ENCODE measurements at regions not wholly inside any gene's neighbourhood (a gene's known extent, or its start where the extent isn't known, plus 50 kb on each side); places are given as distances from the start of the nearest gene placed in this dataset.

DNA sequence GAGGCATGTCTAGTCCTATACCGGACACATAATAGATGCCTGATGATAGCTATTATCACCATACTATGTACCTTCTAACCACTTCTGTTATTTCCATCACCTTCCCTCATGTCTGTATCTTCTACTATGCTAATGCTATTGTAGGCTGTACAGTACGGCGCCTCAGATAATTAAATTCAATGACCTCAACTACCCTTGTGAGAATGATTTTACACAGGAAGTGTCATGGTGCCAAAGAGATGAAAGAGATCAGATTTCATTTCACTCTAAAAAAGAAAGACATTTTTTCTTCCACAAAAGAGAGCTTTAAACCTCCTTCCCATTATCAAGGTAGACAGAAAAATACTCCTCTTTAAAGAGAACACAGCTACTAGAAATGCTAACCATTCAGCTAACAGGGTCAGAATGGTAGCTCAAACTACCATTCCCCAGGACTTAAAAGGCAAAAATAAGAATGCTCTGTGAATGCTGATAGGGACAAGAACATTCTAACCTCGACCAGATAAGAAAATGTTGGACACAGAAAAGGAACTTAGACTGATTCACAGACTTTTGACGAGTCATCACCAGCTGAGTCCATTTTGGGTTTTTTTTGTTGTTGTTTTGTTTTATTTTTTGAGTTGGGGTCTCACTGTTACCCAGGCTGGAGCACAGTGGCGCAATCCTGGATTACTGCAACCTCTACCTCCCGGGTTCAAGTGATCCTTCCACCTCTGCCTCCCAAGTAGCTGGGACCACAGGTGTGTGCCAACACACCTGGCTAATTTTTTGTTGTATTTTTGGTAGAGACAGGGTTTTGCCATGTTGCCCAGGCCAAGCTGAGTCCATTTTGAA is 99.2 kb upstream of the RAPGEF2 start:
- H3K27me3 Mint-ChIP-seq (ENCODE audit: unreplicated experiment), result no peaks in the 10 kb centered on the region
- no peak overlapping the region for H3K4me3 Mint-ChIP-seq (ENCODE audit: unreplicated experiment)

DNA sequence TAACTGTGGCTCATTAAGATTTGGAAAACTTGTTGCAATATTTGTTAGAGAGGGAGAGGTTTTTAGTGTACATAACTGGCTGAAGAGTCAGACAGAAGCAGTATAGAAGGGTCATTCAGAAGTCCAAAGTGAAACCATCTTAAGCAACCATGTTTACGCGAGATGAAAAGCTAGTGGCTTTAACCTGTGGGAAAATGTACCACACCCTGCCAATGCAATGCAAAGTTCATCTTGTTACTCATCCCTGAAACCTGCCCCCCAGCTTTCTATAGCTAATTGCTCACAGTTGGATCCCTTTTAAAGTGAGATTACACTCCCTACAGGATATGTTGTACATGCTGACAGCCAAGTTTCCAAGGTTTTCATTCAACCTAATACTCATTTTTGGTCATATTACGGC is 96.7 kb upstream of the RAPGEF2 start:
- H3K27ac Mint-ChIP-seq (ENCODE audit: unreplicated experiment), result no peak overlapping the region
- TF ChIP-seq, protein P1, sequence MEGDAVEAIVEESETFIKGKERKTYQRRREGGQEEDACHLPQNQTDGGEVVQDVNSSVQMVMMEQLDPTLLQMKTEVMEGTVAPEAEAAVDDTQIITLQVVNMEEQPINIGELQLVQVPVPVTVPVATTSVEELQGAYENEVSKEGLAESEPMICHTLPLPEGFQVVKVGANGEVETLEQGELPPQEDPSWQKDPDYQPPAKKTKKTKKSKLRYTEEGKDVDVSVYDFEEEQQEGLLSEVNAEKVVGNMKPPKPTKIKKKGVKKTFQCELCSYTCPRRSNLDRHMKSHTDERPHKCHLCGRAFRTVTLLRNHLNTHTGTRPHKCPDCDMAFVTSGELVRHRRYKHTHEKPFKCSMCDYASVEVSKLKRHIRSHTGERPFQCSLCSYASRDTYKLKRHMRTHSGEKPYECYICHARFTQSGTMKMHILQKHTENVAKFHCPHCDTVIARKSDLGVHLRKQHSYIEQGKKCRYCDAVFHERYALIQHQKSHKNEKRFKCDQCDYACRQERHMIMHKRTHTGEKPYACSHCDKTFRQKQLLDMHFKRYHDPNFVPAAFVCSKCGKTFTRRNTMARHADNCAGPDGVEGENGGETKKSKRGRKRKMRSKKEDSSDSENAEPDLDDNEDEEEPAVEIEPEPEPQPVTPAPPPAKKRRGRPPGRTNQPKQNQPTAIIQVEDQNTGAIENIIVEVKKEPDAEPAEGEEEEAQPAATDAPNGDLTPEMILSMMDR (IDR thresholded peaks at IDR 0.05), result no peak
- H3K4me3 Mint-ChIP-seq (ENCODE audit: unreplicated experiment), result no peak overlapping the region
- peaks cover 13% of the 10 kb centered on the region for H3K4me1 Mint-ChIP-seq (ENCODE audit: unreplicated experiment)
- peaks cover 4% of the 10 kb centered on the region for H3K9me3 Mint-ChIP-seq (ENCODE audit: unreplicated experiment)
- no peak for DNase-seq (ENCODE audit: extremely low spot score, unreplicated experiment)
- no peaks in the 10 kb centered on the region for H3K36me3 Mint-ChIP-seq (ENCODE audit: unreplicated experiment)
- H3K27me3 Mint-ChIP-seq (ENCODE audit: unreplicated experiment), result no peaks in the 10 kb centered on the region

More for the DNA sequence above, 99.2 kb upstream of the RAPGEF2 start:
- Mint-ChIP-seq H3K27ac (ENCODE audit: unreplicated experiment) (no peak overlapping the region), H3K9me3 (ENCODE audit: unreplicated experiment) (peaks cover 4% of the 10 kb centered on the region), H3K4me1 (ENCODE audit: unreplicated experiment) (peaks cover 13% of the 10 kb centered on the region), H3K36me3 (ENCODE audit: unreplicated experiment) (no peaks in the 10 kb centered on the region)
- TF ChIP-seq, protein P1 (IDR thresholded peaks at IDR 0.05), result no peak
- no peak for DNase-seq (ENCODE audit: extremely low spot score, unreplicated experiment)

DNA sequence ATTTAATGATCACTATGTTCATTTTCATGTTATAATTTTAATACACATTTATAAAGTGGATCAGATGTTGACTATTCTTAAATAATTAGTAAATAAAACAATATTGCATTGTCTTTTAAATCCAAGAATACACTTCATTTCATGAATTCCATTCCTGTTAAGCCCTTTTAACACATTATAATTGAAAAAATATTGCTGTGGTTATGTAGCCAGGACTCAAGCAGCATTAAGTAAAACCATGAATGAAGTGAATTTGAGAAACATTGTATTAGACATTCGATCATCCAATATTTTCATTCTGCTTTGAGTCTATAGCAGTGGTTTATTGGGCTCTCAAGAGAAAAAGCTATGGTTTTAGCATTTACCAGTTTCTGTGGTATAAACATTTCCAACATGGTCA is 94.2 kb upstream of the RAPGEF2 start:
- H3K9me3 Mint-ChIP-seq (ENCODE audit: unreplicated experiment), result no peaks in the 10 kb centered on the region
- H3K4me3 Mint-ChIP-seq (ENCODE audit: unreplicated experiment), result no peak overlapping the region
- peaks cover 4% of the 10 kb centered on the region for H3K4me1 Mint-ChIP-seq (ENCODE audit: unreplicated experiment)
- no peaks in the 10 kb centered on the region for H3K36me3 Mint-ChIP-seq (ENCODE audit: unreplicated experiment)
- no peak overlapping the region for H3K27ac Mint-ChIP-seq (ENCODE audit: unreplicated experiment)
- DNase-seq (ENCODE audit: extremely low spot score, unreplicated experiment), result no peak
- TF ChIP-seq, protein P1 (IDR thresholded peaks at IDR 0.05), result no peak
- H3K27me3 Mint-ChIP-seq (ENCODE audit: unreplicated experiment), result no peaks in the 10 kb centered on the region

DNA sequence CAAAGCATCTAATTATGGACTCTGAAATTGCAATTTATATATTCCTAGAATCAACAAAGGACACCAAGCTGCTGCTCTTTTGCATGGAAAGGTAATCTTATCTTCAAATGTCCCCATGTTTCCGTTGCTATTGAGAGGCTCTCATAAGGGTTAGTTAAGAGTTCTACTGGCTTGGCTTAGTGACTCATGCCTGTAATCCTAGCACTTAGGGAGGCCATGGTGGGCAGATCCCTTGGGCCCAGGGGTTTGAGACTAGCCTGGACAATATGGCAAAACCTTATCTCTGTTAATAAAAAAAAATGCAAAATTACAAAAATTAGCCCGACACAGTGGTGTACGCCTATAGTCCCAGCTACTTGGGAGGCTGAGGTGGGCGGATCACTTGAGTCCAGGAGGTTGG is 93.4 kb upstream of the RAPGEF2 start:
- no peak for DNase-seq (ENCODE audit: extremely low spot score, unreplicated experiment)
- H3K36me3 Mint-ChIP-seq (ENCODE audit: unreplicated experiment), result no peaks in the 10 kb centered on the region

DNA sequence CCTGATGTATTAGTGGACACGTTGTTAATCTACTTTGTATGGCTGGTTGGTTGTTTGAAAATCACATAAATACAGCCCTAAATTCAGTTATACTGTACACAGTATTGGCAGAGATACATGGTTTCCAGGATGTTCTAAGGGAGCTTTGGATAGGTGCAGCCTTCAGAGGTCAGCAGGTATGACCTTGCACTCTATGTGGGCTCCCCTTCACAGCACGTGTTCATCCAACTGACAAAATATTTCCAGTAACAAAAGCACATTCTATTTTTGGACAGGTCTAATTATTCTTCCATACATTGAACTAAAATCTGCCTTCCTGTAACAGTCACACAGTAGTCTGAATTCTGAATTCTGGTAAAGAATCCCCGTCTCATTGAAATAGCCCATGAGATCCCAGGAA is 92.8 kb upstream of the RAPGEF2 start:
- Mint-ChIP-seq H3K27me3 (ENCODE audit: unreplicated experiment) (no peaks in the 10 kb centered on the region), H3K9me3 (ENCODE audit: unreplicated experiment) (no peaks in the 10 kb centered on the region), H3K36me3 (ENCODE audit: unreplicated experiment) (no peaks in the 10 kb centered on the region), H3K4me3 (ENCODE audit: unreplicated experiment) (no peak overlapping the region), H3K4me1 (ENCODE audit: unreplicated experiment) (peaks cover 3% of the 10 kb centered on the region), H3K27ac (ENCODE audit: unreplicated experiment) (no peak overlapping the region)
- no peak for DNase-seq (ENCODE audit: extremely low spot score, unreplicated experiment)
- TF ChIP-seq, protein P1 (IDR thresholded peaks at IDR 0.05), result no peak

More for the DNA sequence above, 93.4 kb upstream of the RAPGEF2 start:
- Mint-ChIP-seq H3K27me3 (ENCODE audit: unreplicated experiment) (no peaks in the 10 kb centered on the region), H3K4me3 (ENCODE audit: unreplicated experiment) (no peak overlapping the region), H3K9me3 (ENCODE audit: unreplicated experiment) (no peaks in the 10 kb centered on the region), H3K4me1 (ENCODE audit: unreplicated experiment) (peaks cover 3% of the 10 kb centered on the region), H3K27ac (ENCODE audit: unreplicated experiment) (no peak overlapping the region)
- TF ChIP-seq, protein P1 (IDR thresholded peaks at IDR 0.05), result no peak

All from osteocyte (in vitro differentiated cells).